ENCODE measurements at regions not wholly inside any gene's neighbourhood (a gene's known extent, or its start where the extent isn't known, plus 50 kb on each side); places are given as distances from the start of the nearest gene placed in this dataset.
"Not testable (repeated sequence)": the region's sequence is repeated elsewhere in the genome, so short reads cannot be mapped to it uniquely, and the experiment has no call there.

- DNase-seq: no peak
Observed at GRCh38 chr2:196500686-196501431, 138.7 kb upstream of the CCDC150 start.

- no peak for DNase-seq
Observed at GRCh38 chr2:196501836-196502235, 137.7 kb upstream of the CCDC150 start.

- no peak for DNase-seq
Observed at GRCh38 chr2:196502386-196502785, 137.1 kb upstream of the CCDC150 start.

GRCh38 chr2:196503398-196503797 is 136.1 kb upstream of the CCDC150 start:
- no peak for DNase-seq

- DNase-seq: no peak
Observed at GRCh38 chr2:196504788-196505187, 134.7 kb upstream of the CCDC150 start.

GRCh38 chr2:196510246-196510645 is 129.3 kb upstream of the CCDC150 start:
- DNase-seq: no peak

- no peak for DNase-seq
Observed at GRCh38 chr2:196511258-196512168, 128.0 kb upstream of the CCDC150 start.

GRCh38 chr2:196513796-196514526 is 125.6 kb upstream of the CCDC150 start:
- no peak for DNase-seq

GRCh38 chr2:196514641-196515040 is 124.9 kb upstream of the CCDC150 start:
- no peak for DNase-seq

- DNase-seq: no peak
Observed at GRCh38 chr2:196515051-196515450, 124.5 kb upstream of the CCDC150 start.

GRCh38 chr2:196515608-196516007 is 123.9 kb upstream of the CCDC150 start:
- DNase-seq: no peak

GRCh38 chr2:196516564-196516963 is 123.0 kb upstream of the CCDC150 start:
- no peak for DNase-seq

- DNase-seq: no peak
Observed at GRCh38 chr2:196520605-196521004, 118.9 kb upstream of the CCDC150 start.

GRCh38 chr2:196526981-196527725 is 112.4 kb upstream of the CCDC150 start:
- not testable (repeated sequence) for DNase-seq

- no peak for DNase-seq
Observed at GRCh38 chr2:196528486-196529223, 110.9 kb upstream of the CCDC150 start.

- no peak for DNase-seq
Observed at GRCh38 chr2:196530910-196531309, 108.6 kb upstream of the CCDC150 start.

GRCh38 chr2:196533772-196534397 is 105.6 kb upstream of the CCDC150 start:
- no peak for DNase-seq

- DNase-seq: peak in 1 of 2 experiments; percentile 44
Observed at GRCh38 chr2:196534495-196534894, 105.0 kb upstream of the CCDC150 start.

GRCh38 chr2:196535061-196535460 is 104.5 kb upstream of the CCDC150 start:
- no peak for DNase-seq

- DNase-seq: no peak
Observed at GRCh38 chr2:196535742-196536141, 103.8 kb upstream of the CCDC150 start.

GRCh38 chr2:196537311-196537710 is 102.2 kb upstream of the CCDC150 start:
- DNase-seq: no peak

Measured in NCI-H187 (cell line).